ENCODE measurements at regions not wholly inside any gene's neighbourhood (a gene's known extent, or its start where the extent isn't known, plus 50 kb on each side); places are given as distances from the start of the nearest gene placed in this dataset.

DNA sequence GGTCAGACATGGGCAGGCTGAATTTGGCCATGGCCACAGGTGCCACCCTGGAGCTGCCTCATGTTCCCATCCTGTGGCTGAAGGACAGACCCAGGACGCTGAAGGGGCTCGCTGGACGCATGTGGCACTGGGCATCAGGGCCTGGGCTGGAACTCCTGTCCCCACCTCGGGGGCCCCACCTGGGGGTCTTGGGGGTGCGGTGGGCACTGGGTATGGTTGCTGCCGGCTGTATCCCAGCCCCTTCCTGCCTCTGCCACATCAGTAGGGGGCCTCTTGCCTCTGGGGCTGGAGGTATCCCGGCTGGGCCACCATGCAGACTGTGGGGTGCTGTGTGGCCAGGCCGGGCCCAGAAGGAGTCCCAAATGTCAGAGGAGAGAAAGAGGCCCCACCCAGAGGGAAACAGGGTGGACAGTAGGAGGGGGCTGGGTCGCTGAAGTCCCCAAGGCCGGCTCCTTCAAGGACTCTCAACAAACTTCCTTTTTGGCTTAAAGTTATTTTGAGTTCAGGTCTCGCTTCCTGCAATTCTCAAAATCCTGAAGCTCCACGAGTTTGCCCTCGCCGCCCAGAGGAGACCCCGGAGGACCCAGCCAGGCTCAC lies 78.7 kb downstream of the SIK1 start:
- DNase-seq: no peak

GRCh38 chr21:43347461-43348169 lies 79.3 kb downstream of the SIK1 start:
- DNase-seq: no peak

DNA sequence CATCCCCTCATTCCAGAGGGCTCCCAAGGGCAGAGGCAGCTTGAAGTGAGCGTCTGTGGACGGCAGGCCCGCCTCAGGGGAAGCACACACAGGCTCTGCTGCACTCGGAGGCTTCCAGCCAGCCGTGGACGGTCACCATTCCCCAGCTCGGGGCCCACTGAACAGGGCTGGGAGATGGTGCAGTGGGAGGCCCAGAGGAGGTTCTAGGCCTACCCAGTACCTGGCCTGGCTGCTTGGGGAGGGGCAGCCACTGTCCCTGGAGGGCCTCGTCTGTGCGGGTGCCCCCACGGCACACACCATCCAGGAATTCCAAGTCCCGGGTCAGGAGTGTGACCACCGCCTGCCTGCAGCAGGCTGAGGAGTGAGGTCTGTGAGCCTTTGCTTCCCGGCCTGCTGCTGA lies 80.4 kb downstream of the SIK1 start:
- no peak for DNase-seq

DNA sequence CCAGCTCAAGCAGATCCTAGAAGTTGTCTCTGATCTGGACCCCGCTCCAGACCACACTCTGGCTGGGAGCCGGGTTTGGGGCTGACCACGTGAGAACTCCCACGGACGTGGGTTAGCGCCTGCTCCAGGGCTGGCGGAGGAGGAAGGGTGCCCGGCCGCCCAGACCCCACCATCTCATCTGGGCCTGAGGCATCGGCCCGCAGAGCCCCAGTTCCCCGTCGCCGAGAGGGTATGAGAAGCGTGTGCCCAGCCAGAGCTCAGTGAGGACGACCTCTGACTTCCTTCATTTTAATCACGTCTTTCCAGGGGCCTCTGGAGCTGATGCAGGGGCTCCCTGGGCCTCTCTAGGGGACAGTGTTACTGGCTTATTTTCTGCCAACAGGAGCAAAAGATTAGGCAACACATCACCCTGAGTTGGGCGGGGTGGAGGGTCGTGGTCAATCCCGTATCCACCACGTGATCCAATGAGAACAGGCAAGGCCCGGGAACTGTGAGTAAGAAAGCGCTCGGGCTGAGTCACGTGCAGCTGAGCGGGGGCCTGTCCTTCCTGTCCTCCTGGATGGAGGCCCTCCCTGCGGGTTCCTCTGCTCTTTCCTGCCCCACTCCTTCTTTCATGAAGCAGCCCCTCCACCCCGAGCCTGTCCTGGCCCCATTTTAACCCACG lies 81.1 kb downstream of the SIK1 start:
- DNase-seq: no peak

DNA sequence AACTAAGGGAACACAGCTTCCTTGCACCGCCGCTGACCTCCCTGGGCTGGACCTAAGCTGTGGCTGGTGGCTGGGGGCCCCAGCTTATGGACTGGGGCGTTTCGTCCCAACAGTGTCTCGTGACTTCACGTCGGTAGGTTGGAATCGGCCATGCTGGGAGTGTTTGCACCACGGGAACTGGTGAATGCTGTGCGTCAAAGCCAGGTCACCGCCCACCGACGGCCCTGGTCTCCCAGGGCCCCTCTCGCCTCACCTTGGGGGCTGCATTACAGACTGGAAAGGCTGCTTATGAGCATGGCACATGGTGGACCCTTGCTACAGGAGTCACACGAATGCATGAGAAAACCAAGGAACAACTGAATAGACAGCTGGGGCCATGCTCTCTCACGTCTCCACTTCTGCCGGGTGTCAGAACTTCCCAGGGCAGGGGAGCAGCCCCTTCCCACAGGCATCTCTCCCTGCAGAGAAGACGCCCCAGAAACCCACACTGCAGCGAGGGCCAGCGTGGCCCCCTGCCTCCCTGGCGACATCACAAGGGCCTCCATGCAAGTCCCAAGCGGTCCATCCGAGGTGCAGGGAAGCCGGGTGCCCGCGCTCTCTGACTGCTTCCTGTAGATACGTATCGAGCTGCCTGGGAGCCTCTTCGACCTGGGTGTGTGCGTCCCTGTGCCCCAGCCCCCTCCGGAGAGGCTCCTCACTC lies 81.7 kb downstream of the SIK1 start:
- no peak for DNase-seq

DNA sequence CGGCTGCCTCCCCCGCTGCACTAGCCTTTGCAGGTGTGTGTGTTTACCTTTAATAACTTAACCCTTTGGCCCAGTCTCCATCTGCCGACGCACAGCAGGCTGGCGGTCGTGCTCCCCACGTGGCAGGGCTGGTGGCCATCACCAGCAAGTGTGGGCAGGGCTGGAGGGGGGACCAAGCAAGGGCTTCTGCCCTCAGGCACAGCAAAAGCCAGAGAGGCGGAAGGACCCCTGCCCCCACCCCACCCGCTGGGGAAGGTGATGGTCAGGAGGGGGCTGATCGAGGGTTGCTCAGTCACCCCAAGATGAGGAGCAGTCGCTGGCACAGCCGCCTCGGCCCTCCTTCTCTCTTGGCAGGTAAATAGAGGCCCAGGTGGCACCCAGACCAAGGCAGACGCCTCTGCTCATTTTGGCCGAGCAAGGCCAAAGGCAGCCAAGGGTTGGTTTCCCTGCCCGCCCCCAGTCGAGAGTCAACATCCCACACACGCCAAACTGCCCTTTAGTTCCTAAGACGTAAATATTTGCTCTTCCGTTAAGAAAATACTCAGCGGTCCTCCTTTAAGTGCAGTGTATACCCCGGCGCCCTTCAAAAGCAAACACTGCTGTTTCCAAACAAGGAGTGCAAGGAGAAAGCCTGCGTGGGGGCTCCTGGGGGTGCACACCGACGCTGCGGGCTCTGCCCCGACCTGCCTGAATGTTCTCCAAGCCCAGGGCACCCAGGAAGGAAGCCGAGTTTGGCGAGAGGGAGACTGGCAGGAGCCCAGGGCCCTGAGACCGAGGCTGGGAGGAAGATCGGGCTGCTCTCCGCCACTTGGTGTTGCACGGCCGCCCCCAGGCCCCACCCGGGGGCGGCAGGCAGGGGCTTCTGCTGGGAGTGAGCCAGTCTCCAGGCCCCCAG lies 82.7 kb downstream of the SIK1 start:
- peak; percentile 78 for DNase-seq

DNA sequence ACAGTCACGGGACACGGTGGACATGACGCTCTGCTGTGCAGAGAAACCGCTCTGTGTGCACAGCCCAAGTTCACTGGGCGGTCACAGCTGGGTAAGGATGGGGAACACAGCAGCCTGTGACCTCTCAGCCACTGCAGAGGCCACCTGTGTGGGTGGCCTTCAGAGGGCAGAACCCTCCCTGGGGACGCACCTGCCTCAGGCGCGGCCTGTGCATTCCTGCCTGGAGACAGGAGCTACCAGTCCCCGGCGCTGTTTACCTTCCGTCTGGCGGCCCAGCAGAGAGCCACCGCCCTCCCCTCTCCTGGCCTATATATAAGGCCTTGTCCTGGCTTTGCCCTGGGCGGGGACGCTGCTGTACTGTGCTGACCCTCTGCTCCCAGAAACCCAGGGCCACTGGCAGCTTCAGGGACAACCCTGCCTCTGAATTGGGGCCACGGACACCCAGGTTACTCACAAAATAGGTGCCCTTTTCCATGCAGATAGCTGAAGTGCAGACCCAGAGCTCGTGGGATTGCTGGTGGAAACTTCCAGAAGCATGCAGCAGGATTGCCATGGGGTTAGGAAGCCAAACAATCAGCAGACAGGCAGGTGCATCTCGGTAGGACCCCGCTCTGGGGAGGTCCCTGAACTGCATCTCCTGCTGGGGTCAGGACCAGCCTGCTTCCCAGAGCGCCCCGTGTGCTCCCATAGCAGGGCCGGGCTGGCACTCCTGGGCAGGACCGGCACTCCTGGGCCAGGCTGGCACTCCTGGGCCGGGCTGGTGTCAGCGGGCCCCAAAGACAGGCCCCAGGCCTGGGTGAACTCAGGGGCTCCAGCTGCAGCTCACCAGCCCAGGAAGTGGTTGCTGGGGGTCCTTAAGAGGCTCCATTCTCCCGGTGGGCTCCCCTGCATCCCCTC lies 83.6 kb downstream of the SIK1 start:
- DNase-seq: peak; percentile 54

DNA sequence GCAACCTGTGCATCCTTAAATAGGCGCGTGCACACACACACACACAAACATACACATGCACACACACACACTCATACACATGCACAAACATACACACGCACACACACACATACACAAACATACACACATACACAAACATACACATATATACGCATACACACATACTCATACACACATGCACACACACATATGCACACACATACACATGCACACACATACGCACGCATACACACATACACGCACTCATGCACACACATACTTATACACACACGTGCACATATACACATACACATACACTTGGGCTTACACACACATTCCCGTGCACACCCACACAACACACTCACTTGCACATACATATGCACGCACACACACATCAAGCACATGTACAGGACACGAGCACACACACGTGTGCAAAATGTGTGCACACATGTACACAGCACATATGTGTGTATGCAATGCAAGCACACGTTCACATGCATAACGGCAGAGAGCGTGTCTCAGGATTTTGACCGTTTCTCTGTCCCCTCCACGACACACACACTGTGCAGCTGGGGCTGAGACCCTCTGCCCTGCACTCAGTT lies 84.5 kb downstream of the SIK1 start:
- no peak for DNase-seq

- no peak for DNase-seq
Observed at GRCh38 chr21:43341378-43342161, 85.4 kb downstream of the SIK1 start.

DNA sequence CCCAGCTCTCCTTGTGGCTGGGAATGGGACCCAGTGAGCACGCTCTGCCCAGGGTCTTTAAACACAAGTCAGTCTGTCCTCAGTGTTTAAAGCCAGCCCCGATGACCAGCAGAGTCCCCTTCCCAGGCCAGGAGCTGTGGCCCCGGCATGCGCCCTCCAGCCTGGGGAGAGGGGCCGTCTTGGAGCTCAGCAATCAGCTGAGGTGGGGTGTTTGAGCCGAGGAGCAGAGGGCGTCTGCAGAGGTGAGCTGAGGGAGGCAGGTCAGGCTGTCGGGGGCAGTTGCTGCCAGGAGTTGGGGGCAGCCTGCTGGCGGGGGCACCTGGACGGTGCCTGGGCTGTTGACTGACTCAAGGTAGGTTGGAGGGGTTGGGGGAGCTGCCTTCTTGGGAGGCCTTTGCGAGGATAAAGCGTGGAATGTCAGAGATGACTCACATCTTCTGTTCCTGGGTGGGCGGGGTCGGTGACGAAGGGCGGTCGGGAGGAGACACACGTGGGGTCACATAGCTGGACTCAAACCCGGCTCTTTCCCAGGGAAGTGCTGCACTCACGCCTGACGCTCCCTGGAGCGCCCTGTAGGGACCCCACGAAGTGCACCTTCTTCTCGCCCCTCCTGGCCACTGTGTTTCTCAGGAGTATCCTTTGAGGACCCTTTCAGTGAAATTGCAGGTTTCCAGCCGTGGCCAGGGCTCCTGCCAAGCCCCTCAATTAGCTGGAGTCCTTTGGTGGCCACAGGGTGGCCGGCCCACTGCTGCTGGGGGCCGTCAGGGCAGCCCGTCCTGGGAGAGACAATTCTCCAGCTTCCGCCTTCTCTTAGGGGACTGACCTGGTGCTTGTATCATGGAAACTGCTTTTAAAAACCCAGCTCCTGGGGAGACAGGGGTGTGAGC lies 86.2 kb downstream of the SIK1 start:
- DNase-seq: no peak

DNA sequence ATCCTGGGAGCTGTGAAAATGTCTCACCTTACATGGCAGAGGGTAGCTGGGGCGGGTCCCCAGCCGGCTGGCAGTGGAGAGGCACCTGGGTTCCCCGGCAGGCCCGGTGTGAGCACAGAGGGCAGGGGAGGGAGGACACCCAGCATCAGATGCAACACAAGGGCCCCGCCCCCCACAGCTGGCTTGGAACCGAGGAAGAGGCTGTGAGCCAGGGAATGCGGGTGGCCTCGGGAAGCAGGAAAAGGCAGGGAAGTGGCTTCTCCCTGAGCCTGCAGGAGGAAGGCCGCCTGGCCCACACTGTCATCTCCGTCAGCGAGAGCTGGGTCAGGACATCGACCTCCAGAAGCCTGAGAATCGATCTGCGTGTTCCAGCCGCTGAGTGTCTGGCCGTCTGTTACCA lies 87.3 kb downstream of the SIK1 start:
- no peak for DNase-seq

DNA sequence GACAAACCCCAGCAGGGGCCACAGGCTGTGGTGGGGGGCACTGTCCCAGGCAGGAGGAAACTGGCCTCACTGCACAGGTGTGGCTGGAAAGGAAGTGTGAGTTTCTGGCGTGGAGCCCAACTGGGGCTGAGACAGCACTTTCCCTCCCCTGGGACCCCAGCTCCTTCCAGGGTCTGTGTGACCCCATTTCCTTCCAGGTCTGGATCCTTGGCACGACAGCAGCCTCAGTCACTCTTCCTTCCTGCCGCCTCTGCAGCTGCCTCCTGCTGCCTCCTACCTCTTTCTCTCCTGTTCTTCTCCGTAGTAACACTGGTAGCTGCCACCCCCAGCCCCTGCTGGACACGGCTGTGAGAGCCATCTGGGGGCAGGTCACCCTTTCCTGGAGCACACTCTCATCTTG lies 88.0 kb downstream of the SIK1 start:
- no peak for DNase-seq

DNA sequence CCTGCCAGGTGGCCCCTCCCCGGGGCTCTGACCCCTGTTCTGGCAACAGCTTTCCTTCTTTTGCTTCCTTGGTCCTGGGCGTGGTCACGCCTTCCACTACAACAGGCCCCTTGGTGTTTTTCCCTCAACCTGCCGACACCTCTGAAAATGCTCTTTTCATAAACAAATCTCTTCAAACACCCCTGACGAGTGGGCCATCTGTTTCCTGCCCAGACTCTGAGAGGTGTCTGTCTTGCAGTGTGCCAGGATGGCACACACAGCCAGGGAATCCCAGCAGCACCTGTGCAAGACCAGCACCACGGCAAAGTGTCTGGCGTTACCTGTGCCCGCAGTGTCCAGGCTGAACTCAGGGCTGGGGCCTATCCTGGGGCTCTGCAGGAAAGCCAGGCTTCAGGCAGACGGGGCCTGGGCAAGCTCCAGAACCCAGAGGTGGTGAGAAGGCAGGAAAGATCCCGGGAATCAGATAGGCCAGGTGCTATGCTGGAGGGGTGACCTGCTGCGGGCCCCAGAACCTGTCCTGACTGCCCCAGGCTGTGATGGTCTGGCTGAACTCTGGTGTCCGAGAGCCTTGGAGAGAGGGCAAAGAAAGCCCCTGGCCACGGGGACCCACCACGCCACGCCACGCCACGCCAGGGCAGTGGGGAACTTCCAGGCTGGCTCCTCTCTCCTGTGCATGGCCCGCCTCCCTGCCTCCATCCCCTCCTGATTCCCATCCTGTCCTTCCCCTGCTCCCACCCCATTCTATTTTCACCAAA lies 88.9 kb downstream of the SIK1 start:
- DNase-seq: no peak

GRCh38 chr21:43335119-43335518 lies 91.8 kb downstream of the SIK1 start:
- DNase-seq: no peak

DNA sequence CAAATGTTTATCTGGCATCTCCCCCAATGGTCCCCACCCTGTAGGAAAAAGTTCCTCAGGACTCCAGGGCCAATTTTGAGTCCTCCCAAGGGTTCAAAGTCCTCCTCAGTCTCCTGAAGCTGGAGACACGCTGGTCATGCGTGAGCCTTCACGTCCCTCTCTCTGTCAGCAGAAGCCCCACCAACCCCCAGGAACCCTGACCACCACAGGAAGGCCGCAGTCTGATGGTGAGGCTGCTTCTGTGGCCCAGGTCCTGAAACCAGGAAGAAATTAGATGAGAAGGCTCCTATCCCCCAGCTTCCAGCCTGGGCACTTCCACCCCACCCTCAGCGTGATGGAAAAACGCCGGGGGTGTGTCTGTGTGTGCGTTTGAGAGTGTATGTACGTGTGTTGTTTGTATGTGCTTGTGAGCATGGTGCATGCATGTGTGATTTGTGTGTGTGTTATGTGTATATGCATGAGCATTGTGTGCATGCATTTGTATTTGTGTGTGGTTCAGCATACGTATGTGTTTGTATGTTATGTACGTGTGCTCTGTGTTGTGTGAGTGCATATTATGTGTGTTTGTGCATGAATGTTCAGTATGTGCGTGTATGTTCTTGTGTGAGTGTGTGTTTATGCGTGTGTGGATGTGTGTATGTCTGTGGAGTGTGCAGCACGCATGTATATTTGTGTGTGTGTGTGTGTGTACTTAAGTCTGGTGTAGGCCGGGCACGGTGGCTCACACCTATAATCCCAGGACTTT lies 92.5 kb downstream of the SIK1 start:
- no peak for DNase-seq

- DNase-seq: peak; percentile 49
Observed at GRCh38 chr21:43333298-43334062, 93.5 kb downstream of the SIK1 start.

DNA sequence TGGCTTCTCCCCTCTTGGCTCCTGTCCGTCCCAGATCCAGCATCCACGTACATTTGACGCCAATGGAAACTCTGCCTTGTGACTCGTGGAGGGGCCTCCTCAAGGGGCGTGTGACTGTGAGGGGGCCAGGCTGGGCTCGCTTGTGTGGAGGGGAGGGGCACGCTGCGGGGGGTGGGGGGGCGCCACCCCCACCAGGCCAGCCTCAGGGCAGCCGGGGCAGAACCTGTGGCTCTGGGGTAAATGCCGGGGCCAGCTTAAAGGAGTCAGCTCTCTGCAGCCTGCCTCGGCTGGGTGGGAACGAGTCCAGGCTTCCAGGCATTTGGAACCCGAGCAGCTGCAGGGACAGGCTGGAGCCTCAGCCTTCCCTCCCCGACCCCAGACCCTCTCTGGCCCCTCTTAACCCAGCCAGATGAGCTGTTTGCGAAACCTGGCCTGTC lies 94.1 kb downstream of the SIK1 start:
- DNase-seq: no peak
